Ectodermal cell (in vitro differentiated cells): ENCODE measurements at regions not wholly inside any gene's neighbourhood (a gene's known extent, or its start where the extent isn't known, plus 50 kb on each side); places are given as distances from the start of the nearest gene placed in this dataset.

Source experiments
- H3K27ac ChIP-seq: 2 replicates; pipeline ENCODE4 v1.7.0; 2013; ENCODE audit warnings: mild to moderate bottlenecking, low read depth, low read length; ENCODE audit not compliant: insufficient read depth, poor library complexity, severe bottlenecking
- H3K27me3 ChIP-seq: 2 replicates; pipeline ENCODE4 v1.7.0; 2013; ENCODE audit warnings: mild to moderate bottlenecking, low read length; ENCODE audit not compliant: insufficient read depth, control insufficient read depth, poor library complexity, severe bottlenecking
- H3K36me3 ChIP-seq: one replicate; pipeline ENCODE4 v1.7.0; 2013; ENCODE audit warnings: low read length; ENCODE audit not compliant: control insufficient read depth, insufficient read depth
- H3K4me1 ChIP-seq: one replicate; pipeline ENCODE4 v1.7.0; 2013; ENCODE audit warnings: low read length; ENCODE audit not compliant: control insufficient read depth, insufficient read depth
- H3K4me3 ChIP-seq: 2 replicates; pipeline ENCODE4 v1.7.0; 2013; ENCODE audit warnings: low read depth, low read length, control low read depth; ENCODE audit not compliant: insufficient read depth
- H3K9me3 ChIP-seq: 2 replicates; pipeline ENCODE4 v1.7.0; 2013; ENCODE audit warnings: mild to moderate bottlenecking, low read length, moderate library complexity; ENCODE audit not compliant: control insufficient read depth
- WGBS, 2 experiments: methylation state at CpG; one replicate each; pipeline ENCODE4 v1.1.7; 2013; ENCODE audit warnings: missing lambda C conversion rate in 2 of 2; 5-methylcytosine and 5-hydroxymethylcytosine counted together

GRCh38 chr7:10216462-10216861 lies 757.2 kb upstream of the PHF14 start:
- no peaks in the 10 kb centered on the region for H3K9me3 ChIP-seq
- no peak overlapping the region for H3K4me3 ChIP-seq
- no peak overlapping the region for H3K27ac ChIP-seq
- no peaks in the 10 kb centered on the region for H3K36me3 ChIP-seq
- no peaks in the 10 kb centered on the region for H3K4me1 ChIP-seq
- WGBS, 2 experiments = 86 to 100% methylated on average over 1 to 2 of the region's 2 CpGs
- H3K27me3 ChIP-seq = no peaks in the 10 kb centered on the region

- no peaks in the 10 kb centered on the region for H3K27me3 ChIP-seq
- no peaks in the 10 kb centered on the region for H3K9me3 ChIP-seq
- no peaks in the 10 kb centered on the region for H3K4me1 ChIP-seq
- H3K36me3 ChIP-seq = no peaks in the 10 kb centered on the region
- no peak overlapping the region for H3K27ac ChIP-seq
- H3K4me3 ChIP-seq = no peak overlapping the region
These were observed 752.6 kb upstream of the PHF14 start for GRCh38 chr7:10221084-10221483.

- WGBS, 2 experiments = 86 to 100% methylated on average over 1 of the region's 2 CpGs
- no peak overlapping the region for H3K4me3 ChIP-seq
- no peaks in the 10 kb centered on the region for H3K4me1 ChIP-seq
- no peaks in the 10 kb centered on the region for H3K36me3 ChIP-seq
- no peaks in the 10 kb centered on the region for H3K9me3 ChIP-seq
- H3K27me3 ChIP-seq = no peaks in the 10 kb centered on the region
- H3K27ac ChIP-seq = no peak overlapping the region
These were observed 750.7 kb upstream of the PHF14 start for GRCh38 chr7:10222976-10223375.

GRCh38 chr7:10225275-10225674 lies 748.4 kb upstream of the PHF14 start:
- no peak overlapping the region for H3K27ac ChIP-seq
- no peaks in the 10 kb centered on the region for H3K4me1 ChIP-seq
- 94 to 100% methylated on average over 1 of the region's 1 CpG for WGBS, 2 experiments
- H3K9me3 ChIP-seq = no peaks in the 10 kb centered on the region
- no peak overlapping the region for H3K4me3 ChIP-seq
- H3K27me3 ChIP-seq = no peaks in the 10 kb centered on the region
- no peaks in the 10 kb centered on the region for H3K36me3 ChIP-seq

GRCh38 chr7:10237306-10237705 lies 736.4 kb upstream of the PHF14 start:
- 91 to 92% methylated on average over 2 of the region's 2 CpGs for WGBS, 2 experiments
- H3K36me3 ChIP-seq = no peaks in the 10 kb centered on the region

GRCh38 chr7:10238641-10239040 lies 735.0 kb upstream of the PHF14 start:
- no peaks in the 10 kb centered on the region for H3K4me1 ChIP-seq
- no peak overlapping the region for H3K4me3 ChIP-seq
- H3K36me3 ChIP-seq = no peaks in the 10 kb centered on the region
- no peaks in the 10 kb centered on the region for H3K9me3 ChIP-seq
- no peaks in the 10 kb centered on the region for H3K27me3 ChIP-seq
- WGBS, 2 experiments = 100% methylated on average over 1 of the region's 1 CpG; no CpG with 5 or more reads in 1 of the 2 experiments
- H3K27ac ChIP-seq = no peak overlapping the region

More at GRCh38 chr7:10237306-10237705, 736.4 kb upstream of the PHF14 start:
- no peak overlapping the region for H3K4me3 ChIP-seq
- no peaks in the 10 kb centered on the region for H3K9me3 ChIP-seq
- no peaks in the 10 kb centered on the region for H3K27me3 ChIP-seq
- H3K27ac ChIP-seq = no peak overlapping the region
- H3K4me1 ChIP-seq = no peaks in the 10 kb centered on the region

- no peaks in the 10 kb centered on the region for H3K27me3 ChIP-seq
- H3K9me3 ChIP-seq = no peaks in the 10 kb centered on the region
- no peak overlapping the region for H3K27ac ChIP-seq
- WGBS, 2 experiments = 75 to 87% methylated on average over 3 of the region's 3 CpGs
- H3K36me3 ChIP-seq = no peaks in the 10 kb centered on the region
- H3K4me1 ChIP-seq = no peaks in the 10 kb centered on the region
- H3K4me3 ChIP-seq = no peak overlapping the region
These were observed 733.9 kb upstream of the PHF14 start for GRCh38 chr7:10239695-10240345.

- no peak overlapping the region for H3K27ac ChIP-seq
- no peaks in the 10 kb centered on the region for H3K36me3 ChIP-seq
- no peaks in the 10 kb centered on the region for H3K27me3 ChIP-seq
- H3K4me3 ChIP-seq = no peak overlapping the region
- no peaks in the 10 kb centered on the region for H3K4me1 ChIP-seq
- no peaks in the 10 kb centered on the region for H3K9me3 ChIP-seq
These were observed 728.3 kb upstream of the PHF14 start for GRCh38 chr7:10245406-10245805.

- Histone ChIP-seq H3K4me3 (no peak overlapping the region), H3K36me3 (no peaks in the 10 kb centered on the region), H3K4me1 (no peaks in the 10 kb centered on the region), H3K9me3 (no peaks in the 10 kb centered on the region), H3K27me3 (no peaks in the 10 kb centered on the region), H3K27ac (no peak overlapping the region)
- WGBS, 2 experiments = 92 to 96% methylated on average over 3 to 5 of the region's 5 CpGs
These were observed 716.2 kb upstream of the PHF14 start for GRCh38 chr7:10257438-10257837.

- H3K27me3 ChIP-seq = no peaks in the 10 kb centered on the region
- no peaks in the 10 kb centered on the region for H3K9me3 ChIP-seq
- no peaks in the 10 kb centered on the region for H3K36me3 ChIP-seq
- no peaks in the 10 kb centered on the region for H3K4me1 ChIP-seq
- WGBS, 2 experiments = 83 to 94% methylated on average over 2 of the region's 2 CpGs
- no peak overlapping the region for H3K4me3 ChIP-seq
- H3K27ac ChIP-seq = no peak overlapping the region
These were observed 706.7 kb upstream of the PHF14 start for GRCh38 chr7:10266976-10267375.

- Histone ChIP-seq H3K27me3 (no peaks in the 10 kb centered on the region), H3K4me3 (no peak overlapping the region), H3K4me1 (no peaks in the 10 kb centered on the region), H3K27ac (no peak overlapping the region), H3K9me3 (no peaks in the 10 kb centered on the region), H3K36me3 (no peaks in the 10 kb centered on the region)
- 80% methylated on average over 2 to 3 of the region's 3 CpGs for WGBS, 2 experiments
These were observed 705.6 kb upstream of the PHF14 start for GRCh38 chr7:10268034-10268433.
